Neuronal stem cell (in vitro differentiated cells): ENCODE measurements at regions not wholly inside any gene's neighbourhood (a gene's known extent, or its start where the extent isn't known, plus 50 kb on each side); places are given as distances from the start of the nearest gene placed in this dataset.

Experiments used
- DNase-seq: peaks from one replicate; pipeline ENCODE4 v3.0.0-alpha.2; 2013; ENCODE audit warnings: low spot score
- H2AFZ ChIP-seq: one replicate; pipeline ENCODE4 v1.6.1; 2013; ENCODE audit warnings: mild to moderate bottlenecking, low read length, inconsistent platforms
- H2AK5ac ChIP-seq: 2 replicates; pipeline ENCODE4 v1.6.1; 2013; ENCODE audit warnings: low read depth, mild to moderate bottlenecking, inconsistent platforms, low read length, moderate library complexity, mixed read lengths
- H2BK120ac ChIP-seq: 2 replicates; pipeline ENCODE4 v1.6.1; 2013; ENCODE audit warnings: low read depth, mild to moderate bottlenecking, inconsistent platforms, low read length, moderate library complexity, mixed read lengths
- H2BK12ac ChIP-seq: one replicate; pipeline ENCODE4 v1.6.1; 2013; ENCODE audit warnings: low read length, inconsistent platforms
- H2BK15ac ChIP-seq: 2 replicates; pipeline ENCODE4 v1.6.1; 2013; ENCODE audit warnings: mild to moderate bottlenecking, low read length, inconsistent platforms, mixed read lengths
- H2BK5ac ChIP-seq: one replicate; pipeline ENCODE4 v1.6.1; 2013; ENCODE audit warnings: inconsistent platforms, mild to moderate bottlenecking, low read length, moderate library complexity
- H3K14ac ChIP-seq: one replicate; pipeline ENCODE4 v1.6.1; 2013; ENCODE audit warnings: low read length, inconsistent platforms
- H3K18ac ChIP-seq: 2 replicates; pipeline ENCODE4 v1.6.1; 2013; ENCODE audit warnings: low read length, inconsistent platforms
- H3K23ac ChIP-seq: 2 replicates; pipeline ENCODE4 v1.6.1; 2013; ENCODE audit warnings: low read depth, mild to moderate bottlenecking, mixed read lengths, low read length, inconsistent platforms; ENCODE audit not compliant: poor library complexity
- H3K27ac ChIP-seq: replicated peaks from 3 replicates; pipeline ENCODE4 v1.5.1; 2013; ENCODE audit warnings: low read length, inconsistent platforms
- H3K27me3 ChIP-seq, 3 experiments: 2 replicates each; pipeline ENCODE4 v1.6.1; 2013; ENCODE audit warnings: low read length in 3 of 3, mild to moderate bottlenecking in 2 of 3, inconsistent platforms in 1 of 3, low read depth in 1 of 3, mixed read lengths in 1 of 3, moderate library complexity in 1 of 3; ENCODE audit not compliant: control insufficient read depth in 3 of 3, insufficient read depth in 3 of 3
- H3K36me3 ChIP-seq, 2 donors: replicated peaks in 1 of 2; 2 replicates each; pipeline ENCODE4 v1.6.1; 2013; ENCODE audit warnings: low read length in 2 of 2; ENCODE audit not compliant: control insufficient read depth in 2 of 2, insufficient read depth in 2 of 2
- H3K4ac ChIP-seq: 2 replicates; pipeline ENCODE4 v1.6.1; 2013; ENCODE audit warnings: inconsistent platforms, mild to moderate bottlenecking, low read length, moderate library complexity
- H3K4me1 ChIP-seq, 2 donors: 1 replicate in 1 of 2; 2 replicates in 1 of 2; pipeline ENCODE4 v1.6.1; 2013; ENCODE audit warnings: low read length in 2 of 2, low read depth in 1 of 2; ENCODE audit not compliant: control insufficient read depth in 2 of 2, insufficient read depth in 1 of 2
- H3K4me2 ChIP-seq: one replicate; pipeline ENCODE4 v1.6.1; 2013; ENCODE audit warnings: mild to moderate bottlenecking, low read length, inconsistent platforms; ENCODE audit not compliant: insufficient read depth, poor library complexity, severe bottlenecking
- H3K4me3 ChIP-seq, 2 donors: 2 replicates each; pipeline ENCODE4 v1.5.1; 2013; ENCODE audit warnings: low read length in 2 of 2, mild to moderate bottlenecking in 2 of 2, inconsistent platforms in 1 of 2, moderate library complexity in 1 of 2
- H3K79me1 ChIP-seq: one replicate; pipeline ENCODE4 v1.6.1; 2013; ENCODE audit warnings: low read depth, mild to moderate bottlenecking, inconsistent platforms, low read length, moderate library complexity
- H3K9ac ChIP-seq: one replicate; pipeline ENCODE4 v1.6.1; 2013; ENCODE audit warnings: mild to moderate bottlenecking, low read depth, low read length, inconsistent platforms; ENCODE audit not compliant: poor library complexity
- H3K9me3 ChIP-seq, 2 donors: replicated peaks in 1 of 2; 2 replicates each; pipeline versions ENCODE3 to v1.6.1; 2013; ENCODE audit warnings: low read length in 2 of 2, mild to moderate bottlenecking in 2 of 2, inconsistent platforms in 1 of 2, low read depth in 1 of 2, mixed read lengths in 1 of 2, moderate library complexity in 1 of 2; ENCODE audit not compliant: control insufficient read depth in 2 of 2, insufficient read depth in 1 of 2
- H4K8ac ChIP-seq: one replicate; pipeline ENCODE4 v1.6.1; 2013; ENCODE audit warnings: low read depth, mild to moderate bottlenecking, inconsistent platforms, low read length, moderate library complexity
- H4K91ac ChIP-seq: one replicate; pipeline ENCODE4 v1.6.1; 2013; ENCODE audit warnings: low read length, low read depth, mild to moderate bottlenecking, inconsistent platforms; ENCODE audit not compliant: poor library complexity
- WGBS, 2 donors: extraction: QIAGEN DNeasy Blood & Tissue Kit; methylation state at CpG; one replicate each; pipeline ENCODE4 v1.1.7; 2013; ENCODE audit warnings: missing lambda C conversion rate in 2 of 2, mixed read lengths in 1 of 2; ENCODE audit not compliant: insufficient read length in 2 of 2, insufficient replicate concordance in 1 of 2; ENCODE audit errors: extremely low coverage in 2 of 2; 5-methylcytosine and 5-hydroxymethylcytosine counted together

DNA sequence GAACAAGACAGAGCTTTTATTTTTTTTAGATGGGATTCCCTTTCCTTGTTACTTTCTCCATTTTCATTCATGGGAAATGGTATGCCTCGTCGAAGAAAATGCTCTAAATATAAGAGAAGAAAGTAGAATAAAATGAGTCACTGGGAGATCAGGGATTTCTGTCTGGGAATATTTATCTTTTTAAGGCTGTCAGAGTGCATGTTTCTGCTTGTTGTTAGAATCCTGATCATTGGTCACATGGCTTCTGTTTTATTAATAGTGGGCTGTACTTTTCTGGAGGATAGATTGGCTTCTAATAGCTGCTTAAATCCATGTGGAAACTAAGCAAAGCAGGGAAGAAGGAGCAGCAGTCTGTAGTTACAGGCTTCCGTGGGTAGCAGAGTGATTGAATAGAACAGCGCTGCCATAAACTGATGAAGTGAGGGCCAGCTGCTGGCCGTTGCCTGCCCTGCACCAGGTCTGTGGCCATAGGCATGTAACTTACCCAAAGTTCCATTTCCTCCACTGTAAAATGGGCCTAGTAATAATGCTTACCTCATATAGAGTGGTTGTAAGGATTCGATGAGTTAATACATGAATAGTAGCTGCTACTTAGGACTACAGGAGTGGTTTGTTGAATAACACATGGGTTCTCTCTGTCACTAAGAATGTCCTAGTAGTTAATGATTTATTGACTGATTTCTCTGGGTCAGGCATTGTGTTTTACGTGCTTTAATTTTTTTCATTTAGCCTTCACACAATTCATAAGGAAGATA is 289.9 kb downstream of the SATB1 start:
- Histone ChIP-seq H4K91ac (no peak overlapping the region), H3K27me3 (no peaks in the 10 kb centered on the region), H3K9ac (no peak overlapping the region), H3K27ac (no peak overlapping the region), H2BK12ac (no peak overlapping the region), H2AK5ac (no peak overlapping the region), H3K14ac (no peak overlapping the region), H3K4ac (no peak overlapping the region), H4K8ac (no peak overlapping the region), H2BK15ac (no peak overlapping the region), H2BK120ac (no peak overlapping the region), H3K36me3 (no peaks in the 10 kb centered on the region), H3K4me1 (peaks cover 3 to 4% of the 10 kb centered on the region in 2 donors), H2BK5ac (no peak overlapping the region), H3K4me2 (no peak overlapping the region), H3K9me3 (no peaks in the 10 kb centered on the region), H2AFZ (peak overlapping the region; percentile 56), H3K4me3 (no peak overlapping the region), H3K23ac (no peak overlapping the region), H3K18ac (no peak overlapping the region), H3K79me1 (no peaks in the 10 kb centered on the region)
- no CpG with 5 or more reads among the region's 7 CpGs for WGBS, 2 donors
- no peak for DNase-seq

GRCh38 chr3:18134386-18135059 is 290.6 kb downstream of the SATB1 start:
- Histone ChIP-seq H3K9ac (no peak overlapping the region), H3K79me1 (no peaks in the 10 kb centered on the region), H4K8ac (no peak overlapping the region), H3K18ac (no peak overlapping the region), H2BK12ac (no peak overlapping the region), H4K91ac (no peak overlapping the region), H2BK5ac (no peak overlapping the region), H3K9me3 (no peaks in the 10 kb centered on the region), H2AK5ac (no peak overlapping the region), H3K27ac (no peak overlapping the region), H2BK120ac (no peak overlapping the region), H2BK15ac (no peak overlapping the region), H3K4ac (no peak overlapping the region), H3K4me3 (no peak overlapping the region), H3K23ac (no peak overlapping the region), H3K36me3 (no peaks in the 10 kb centered on the region), H2AFZ (peak overlapping the region; percentile 56), H3K4me1 (peaks cover 3 to 4% of the 10 kb centered on the region in 2 donors), H3K4me2 (no peak overlapping the region), H3K27me3 (no peaks in the 10 kb centered on the region), H3K14ac (no peak overlapping the region)
- WGBS, 2 donors = no CpG with 5 or more reads among the region's 2 CpGs
- peak; percentile 9 for DNase-seq

DNA sequence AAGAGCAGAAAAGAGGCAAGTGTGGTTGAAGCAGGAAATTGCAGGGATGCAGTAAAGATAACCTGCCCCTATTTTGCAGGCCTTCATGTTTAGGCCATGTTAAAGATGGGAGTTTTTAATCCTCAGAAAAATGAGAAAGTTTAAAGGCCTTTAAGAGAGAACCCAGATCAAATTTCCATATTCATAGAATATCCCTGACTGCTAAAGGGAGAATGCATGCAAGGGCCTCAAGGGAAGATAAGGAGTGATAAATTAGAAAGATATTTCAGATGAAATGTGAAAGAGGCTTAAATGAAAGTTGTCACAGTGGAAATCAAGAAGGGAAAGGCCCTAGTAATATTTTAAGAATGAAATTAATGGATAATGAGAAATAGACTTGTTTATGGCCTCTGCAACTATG is 292.1 kb downstream of the SATB1 start:
- no peak overlapping the region for H3K4me3 ChIP-seq
- H2AFZ ChIP-seq = no peak overlapping the region
- H2BK5ac ChIP-seq = no peak overlapping the region
- no peak overlapping the region for H4K8ac ChIP-seq
- no peak overlapping the region for H3K14ac ChIP-seq
- H2AK5ac ChIP-seq = no peak overlapping the region
- no peaks in the 10 kb centered on the region for H3K36me3 ChIP-seq
- H3K79me1 ChIP-seq = no peaks in the 10 kb centered on the region
- no peak overlapping the region for H3K4me2 ChIP-seq
- peaks cover 3 to 4% of the 10 kb centered on the region in 2 donors for H3K4me1 ChIP-seq
- no peak overlapping the region for H2BK120ac ChIP-seq
- no peak overlapping the region for H3K18ac ChIP-seq
- DNase-seq = no peak
- H3K9me3 ChIP-seq = no peaks in the 10 kb centered on the region
- no peak overlapping the region for H2BK12ac ChIP-seq
- H3K23ac ChIP-seq = no peak overlapping the region
- no peak overlapping the region for H3K27ac ChIP-seq
- no peak overlapping the region for H3K4ac ChIP-seq
- H2BK15ac ChIP-seq = no peak overlapping the region
- H3K9ac ChIP-seq = no peak overlapping the region
- no peaks in the 10 kb centered on the region for H3K27me3 ChIP-seq
- no peak overlapping the region for H4K91ac ChIP-seq

DNA sequence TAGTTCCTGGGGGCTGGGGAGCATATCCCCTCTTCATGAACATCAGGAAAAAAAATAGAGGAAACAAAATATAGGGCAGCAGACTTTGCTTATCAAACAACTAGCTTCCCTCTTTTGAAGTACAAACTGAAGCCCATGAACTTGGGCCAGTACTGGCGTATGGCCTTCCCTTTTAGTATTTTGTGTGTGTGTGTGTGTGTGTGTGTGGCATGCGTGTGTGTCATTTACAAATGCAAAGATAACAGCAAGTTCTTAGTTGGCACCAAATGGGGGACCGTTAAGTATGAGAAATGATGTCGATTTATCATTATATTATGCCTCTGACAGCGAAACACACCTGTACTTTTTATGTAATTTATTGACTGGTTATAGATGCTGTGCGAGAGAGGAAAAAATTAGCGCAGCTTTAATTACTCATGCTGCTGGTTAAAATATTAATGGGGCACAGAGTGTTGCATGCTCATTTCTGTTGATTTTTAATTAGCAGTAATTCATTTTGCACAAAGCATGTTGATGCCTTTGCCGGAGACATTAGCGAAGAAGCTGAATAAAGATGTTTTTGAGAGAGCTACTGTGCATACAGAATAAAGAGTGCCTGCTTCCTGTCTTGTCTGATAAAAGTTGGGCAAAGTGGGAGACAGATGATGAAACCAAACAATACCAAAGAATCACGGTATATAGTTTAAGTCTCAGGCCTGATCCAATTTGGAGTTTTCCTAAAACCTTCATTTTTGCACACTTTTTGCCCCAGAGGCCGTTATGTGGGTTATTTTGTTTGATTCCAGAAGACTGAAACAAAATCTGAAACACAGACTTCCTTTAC is 297.1 kb downstream of the SATB1 start:
- Histone ChIP-seq H3K18ac (no peak overlapping the region), H3K14ac (no peak overlapping the region), H3K79me1 (no peaks in the 10 kb centered on the region), H2BK15ac (no peak overlapping the region), H4K91ac (no peak overlapping the region), H2AFZ (no peak overlapping the region), H3K36me3 (no peaks in the 10 kb centered on the region), H3K4me2 (no peak overlapping the region), H3K9me3 (no peaks in the 10 kb centered on the region), H4K8ac (no peak overlapping the region), H2BK120ac (no peak overlapping the region), H3K4me3 (no peak overlapping the region), H3K9ac (no peak overlapping the region), H3K23ac (no peak overlapping the region), H2BK5ac (no peak overlapping the region), H3K27ac (no peak overlapping the region), H3K4me1 (no peaks in the 10 kb centered on the region), H3K4ac (no peak overlapping the region), H2AK5ac (no peak overlapping the region), H2BK12ac (no peak overlapping the region), H3K27me3 (no peaks in the 10 kb centered on the region)
- no CpG with 5 or more reads among the region's 11 CpGs for WGBS, 2 donors
- DNase-seq = no peak
